A673 (cell line): ENCODE measurements at regions not wholly inside any gene's neighbourhood (a gene's known extent, or its start where the extent isn't known, plus 50 kb on each side); places are given as distances from the start of the nearest gene placed in this dataset.

Source experiments
- BruUV-seq: library from RNA; stranded (reverse); fragments of 400-500 nt; replicated peaks from 2 replicates; lab custom pipeline; 2021; lab: Mats Ljungman, UMichigan
- CTCF ChIA-PET: fragments of 300-600 bp; sonication (Branson Sonifier 250); formaldehyde crosslinking; loops from one replicate; lab custom pipeline; 2022; ENCODE audit warnings: antibody characterized with exemption; lab: Charles Lee
- POLR2A ChIA-PET: fragments of 300-600 bp; sonication (Branson Sonifier 250); formaldehyde crosslinking; loops from one replicate; lab custom pipeline; 2022; ENCODE audit warnings: antibody characterized with exemption; ENCODE audit not compliant: low non-redundant PET; lab: Charles Lee
- DNase-seq: peaks from one replicate; pipeline ENCODE4 v3.0.0-alpha.2; 2015; ENCODE audit warnings: low spot score
- H3K27ac ChIP-seq: fragments of 200-600 bp; sonication (generic); 2 replicates; pipeline ENCODE4 v1.5.1; 2016; ENCODE audit warnings: mixed run types, low read depth, mild to moderate bottlenecking, mixed read lengths, antibody characterized with exemption, low read length; ENCODE audit not compliant: poor library complexity, severe bottlenecking
- H3K27me3 ChIP-seq: fragments of 200-600 bp; sonication (generic); replicated peaks from 2 replicates; pipeline ENCODE4 v1.6.1; 2017; ENCODE audit warnings: mixed run types, low read depth, mild to moderate bottlenecking, mixed read lengths, antibody characterized with exemption, low read length; ENCODE audit not compliant: insufficient read depth, poor library complexity
- H3K36me3 ChIP-seq: fragments of 200-600 bp; sonication (generic); 2 replicates; pipeline ENCODE4 v1.6.1; 2016; ENCODE audit warnings: mixed run types, mild to moderate bottlenecking, mixed read lengths, antibody characterized with exemption, low read length; ENCODE audit not compliant: insufficient read depth, poor library complexity, severe bottlenecking
- H3K4me1 ChIP-seq: fragments of 200-600 bp; sonication (generic); 2 replicates; pipeline ENCODE4 v1.6.1; 2017; ENCODE audit warnings: mixed run types, mild to moderate bottlenecking, mixed read lengths, antibody characterized with exemption, low read length; ENCODE audit not compliant: insufficient read depth, poor library complexity, severe bottlenecking
- H3K4me3 ChIP-seq: fragments of 200-600 bp; sonication (generic); 2 replicates; pipeline ENCODE4 v1.5.1; 2016; ENCODE audit warnings: low read depth, mixed run types, mild to moderate bottlenecking, mixed read lengths, low read length; ENCODE audit not compliant: poor library complexity, severe bottlenecking
- H3K9me3 ChIP-seq: fragments of 200-600 bp; sonication (generic); 2 replicates; pipeline ENCODE4 v1.6.1; 2016; ENCODE audit warnings: mixed run types, low read depth, mild to moderate bottlenecking, mixed read lengths, antibody characterized with exemption, low read length; ENCODE audit not compliant: poor library complexity, severe bottlenecking
- EZH2 ChIP-seq: fragments of 200-600 bp; sonication (generic); IDR thresholded peaks from 2 replicates; pipeline ENCODE4 v1.6.1; 2017; ENCODE audit warnings: borderline replicate concordance, low read depth, mild to moderate bottlenecking, mixed read lengths, antibody characterized with exemption, low read length; ENCODE audit not compliant: poor library complexity, severe bottlenecking
- intact Hi-C: fragments of 100-400 bp; cut with micrococcal nuclease; formaldehyde crosslinking; loops from one replicate; pipeline ENCODE4 v1.10.0; 2022; ENCODE audit not compliant: unreplicated experiment
- TF ChIP-seq, protein P1 (sequence below): fragments of 300-800, 200-600 bp; sonication (generic); conservative IDR thresholded peaks from 2 replicates; pipeline ENCODE4 v1.5.1; 2017; ENCODE audit warnings: low read depth, mild to moderate bottlenecking, antibody characterized with exemption, low read length, moderate library complexity, mixed read lengths

DNA sequence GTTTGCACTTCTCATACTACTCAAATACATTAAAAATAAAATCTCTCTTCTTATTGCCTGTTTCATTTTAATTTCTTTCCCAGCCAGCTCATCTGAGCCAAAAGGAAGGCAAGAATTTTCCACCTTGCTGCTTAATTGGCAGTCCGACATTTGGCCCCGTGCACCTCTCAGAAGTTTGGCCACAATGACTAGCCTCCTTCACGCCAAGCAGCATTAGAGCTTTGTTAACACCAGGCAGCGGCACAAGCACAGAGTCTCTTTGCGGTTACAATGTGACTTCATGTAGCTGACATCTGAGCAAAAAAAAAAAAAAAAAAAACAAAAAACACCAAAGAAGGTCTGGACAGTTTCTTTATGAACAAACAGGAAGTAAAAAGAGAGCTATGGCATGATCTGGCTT, 248.9 kb downstream of the OSR1 start:
- BruUV-seq, result no TSS peak
- CTCF ChIA-PET, result no interaction called here
- Histone ChIP-seq H3K27me3 (no peaks in the 10 kb centered on the region), H3K36me3 (no peaks in the 10 kb centered on the region), H3K4me3 (no peak overlapping the region), H3K27ac (no peak overlapping the region), H3K9me3 (no peaks in the 10 kb centered on the region), H3K4me1 (no peaks in the 10 kb centered on the region)
- POLR2A ChIA-PET, result no interaction called here
- TF ChIP-seq, protein P1, sequence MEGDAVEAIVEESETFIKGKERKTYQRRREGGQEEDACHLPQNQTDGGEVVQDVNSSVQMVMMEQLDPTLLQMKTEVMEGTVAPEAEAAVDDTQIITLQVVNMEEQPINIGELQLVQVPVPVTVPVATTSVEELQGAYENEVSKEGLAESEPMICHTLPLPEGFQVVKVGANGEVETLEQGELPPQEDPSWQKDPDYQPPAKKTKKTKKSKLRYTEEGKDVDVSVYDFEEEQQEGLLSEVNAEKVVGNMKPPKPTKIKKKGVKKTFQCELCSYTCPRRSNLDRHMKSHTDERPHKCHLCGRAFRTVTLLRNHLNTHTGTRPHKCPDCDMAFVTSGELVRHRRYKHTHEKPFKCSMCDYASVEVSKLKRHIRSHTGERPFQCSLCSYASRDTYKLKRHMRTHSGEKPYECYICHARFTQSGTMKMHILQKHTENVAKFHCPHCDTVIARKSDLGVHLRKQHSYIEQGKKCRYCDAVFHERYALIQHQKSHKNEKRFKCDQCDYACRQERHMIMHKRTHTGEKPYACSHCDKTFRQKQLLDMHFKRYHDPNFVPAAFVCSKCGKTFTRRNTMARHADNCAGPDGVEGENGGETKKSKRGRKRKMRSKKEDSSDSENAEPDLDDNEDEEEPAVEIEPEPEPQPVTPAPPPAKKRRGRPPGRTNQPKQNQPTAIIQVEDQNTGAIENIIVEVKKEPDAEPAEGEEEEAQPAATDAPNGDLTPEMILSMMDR, result no peak
- no peak for TF ChIP-seq EZH2
- DNase-seq, result no peak
- intact Hi-C loops, result no loop called here

DNA sequence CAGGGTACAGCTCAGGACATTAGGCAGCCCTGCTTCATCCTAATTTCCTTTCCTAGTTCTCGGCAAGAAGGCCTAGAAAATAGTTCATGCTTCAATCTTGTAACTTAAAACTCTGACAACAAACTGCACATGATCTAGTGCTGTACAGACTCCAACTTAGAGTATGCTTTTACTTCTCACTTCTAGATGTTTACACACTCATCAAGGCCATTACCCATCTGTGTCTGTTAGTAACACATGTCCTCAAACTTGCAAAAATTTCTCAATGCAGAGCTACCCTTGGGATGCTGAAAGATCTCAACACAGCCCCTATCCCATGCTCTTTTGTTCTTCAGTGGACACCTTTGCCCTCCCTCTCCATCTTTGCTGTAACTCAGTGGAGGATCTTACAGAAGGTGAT, 252.0 kb downstream of the OSR1 start:
- Histone ChIP-seq H3K4me3 (no peak overlapping the region), H3K4me1 (no peaks in the 10 kb centered on the region), H3K36me3 (no peaks in the 10 kb centered on the region), H3K9me3 (no peaks in the 10 kb centered on the region), H3K27me3 (no peaks in the 10 kb centered on the region), H3K27ac (no peak overlapping the region)
- no peak for DNase-seq
- no TSS peak for BruUV-seq
- no peak for TF ChIP-seq EZH2
- intact Hi-C loops, result no loop called here
- CTCF ChIA-PET, result no interaction called here
- POLR2A ChIA-PET, result no interaction called here

DNA sequence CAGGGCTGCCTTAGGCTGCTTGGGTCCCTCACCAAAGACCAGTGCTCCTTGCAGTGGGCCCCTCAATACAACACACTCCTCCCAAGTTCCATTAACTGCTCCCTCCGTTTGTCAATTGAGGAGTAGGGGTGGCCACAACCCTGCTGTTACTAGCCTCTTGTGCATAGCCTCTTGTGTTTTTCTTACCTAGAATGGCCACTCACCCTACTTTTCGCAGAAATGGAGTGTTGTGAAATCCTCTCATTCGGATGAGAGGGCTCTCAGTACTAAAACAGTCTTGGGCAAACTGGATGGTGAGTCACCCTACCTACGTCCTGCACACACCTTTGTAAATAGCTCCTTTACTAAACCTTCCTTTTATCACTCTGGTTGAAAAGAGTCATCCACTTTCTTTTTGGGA, 253.9 kb downstream of the OSR1 start:
- POLR2A ChIA-PET, result no interaction called here
- no TSS peak for BruUV-seq
- H3K27ac ChIP-seq, result no peak overlapping the region
- CTCF ChIA-PET, result no interaction called here
- TF ChIP-seq, protein P1, result no peak
- no peak overlapping the region for H3K4me3 ChIP-seq
- H3K4me1 ChIP-seq, result no peaks in the 10 kb centered on the region
- no peaks in the 10 kb centered on the region for H3K36me3 ChIP-seq
- H3K9me3 ChIP-seq, result no peaks in the 10 kb centered on the region
- intact Hi-C loops, result no loop called here
- DNase-seq, result no peak
- no peaks in the 10 kb centered on the region for H3K27me3 ChIP-seq

DNA sequence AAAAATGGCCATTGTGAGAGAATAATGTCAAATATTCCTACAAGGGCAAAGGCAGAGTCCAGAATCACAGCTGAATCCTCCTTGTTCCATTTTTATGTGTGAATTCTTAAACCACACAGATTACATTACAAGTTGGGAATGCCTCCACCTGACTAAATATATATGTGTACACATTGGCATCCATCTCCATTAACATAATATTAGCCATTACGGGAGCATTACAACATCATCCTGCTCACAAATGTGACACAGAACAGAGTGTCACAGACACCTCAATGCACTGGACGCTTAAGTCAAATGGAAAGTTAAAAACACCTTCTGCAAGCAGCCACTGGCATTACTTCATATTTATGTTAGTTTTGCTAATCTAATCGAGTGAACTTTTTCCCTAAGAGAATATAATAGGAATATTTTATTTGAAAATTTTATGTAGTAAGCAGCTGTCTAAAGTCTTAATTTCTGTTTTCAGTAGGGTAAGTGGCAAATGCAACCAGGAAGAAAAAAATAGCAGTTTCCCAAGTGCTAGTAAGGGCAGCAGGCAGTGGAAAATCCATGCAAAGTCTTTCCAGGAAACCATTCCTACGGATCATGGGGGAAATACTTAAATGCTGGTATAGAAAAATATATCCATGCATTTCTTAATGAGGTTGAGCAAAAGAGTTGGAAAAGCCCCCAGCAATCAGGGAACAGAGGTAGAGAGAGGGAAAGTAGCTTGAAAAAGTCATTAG, 255.6 kb downstream of the OSR1 start:
- no peak overlapping the region for H3K27ac ChIP-seq
- no peaks in the 10 kb centered on the region for H3K9me3 ChIP-seq
- ChIA-PET POLR2A (no interaction called here), CTCF (no interaction called here)
- H3K27me3 ChIP-seq, result no peaks in the 10 kb centered on the region
- no peak overlapping the region for H3K4me3 ChIP-seq
- no peak for DNase-seq
- no TSS peak for BruUV-seq
- H3K36me3 ChIP-seq, result no peaks in the 10 kb centered on the region
- TF ChIP-seq, protein P1, result no peak
- no peak for TF ChIP-seq EZH2
- intact Hi-C loops, result no loop called here
- no peaks in the 10 kb centered on the region for H3K4me1 ChIP-seq
